Loucy (cell line): ENCODE measurements at regions not wholly inside any gene's neighbourhood (a gene's known extent, or its start where the extent isn't known, plus 50 kb on each side); places are given as distances from the start of the nearest gene placed in this dataset.
"Not testable (repeated sequence)": the region's sequence is repeated elsewhere in the genome, so short reads cannot be mapped to it uniquely, and the experiment has no call there.

Experiments
- H2AFZ ChIP-seq: fragments of 200-600 bp; sonication (generic); 2 replicates; pipeline ENCODE4 v1.6.0; 2016; ENCODE audit warnings: antibody characterized with exemption, mild to moderate bottlenecking, low read length, moderate library complexity
- H3F3A ChIP-seq: fragments of 200-600 bp; 2 replicates; pipeline ENCODE4 v1.6.0; 2016; ENCODE audit warnings: antibody characterized with exemption, low read depth, mild to moderate bottlenecking
- H3K27me3 ChIP-seq: fragments of 200-600 bp; sonication (generic); 2 replicates; pipeline ENCODE4 v1.6.1; 2014; ENCODE audit warnings: low read length, mild to moderate bottlenecking; ENCODE audit not compliant: insufficient read depth, poor library complexity, severe bottlenecking
- H3K36me3 ChIP-seq: fragments of 200-600 bp; sonication (generic); 2 replicates; pipeline ENCODE4 v1.6.1; 2016; ENCODE audit warnings: low read length; ENCODE audit not compliant: insufficient read depth
- H3K4me1 ChIP-seq: fragments of 200-600 bp; sonication (generic); 2 replicates; pipeline ENCODE4 v1.5.1; 2014; ENCODE audit warnings: low read length, mild to moderate bottlenecking; ENCODE audit not compliant: insufficient read depth, poor library complexity, severe bottlenecking
- H3K4me2 ChIP-seq: fragments of 200-600 bp; sonication (generic); 2 replicates; pipeline ENCODE4 v1.6.0; 2014; ENCODE audit warnings: antibody characterized with exemption, low read length, low read depth, mild to moderate bottlenecking; ENCODE audit not compliant: poor library complexity, severe bottlenecking
- H3K4me3 ChIP-seq: fragments of 200-600 bp; sonication (generic); 2 replicates; pipeline ENCODE4 v1.5.1; 2014; ENCODE audit warnings: low read length, mild to moderate bottlenecking, mixed read lengths; ENCODE audit not compliant: poor library complexity, severe bottlenecking
- H3K79me2 ChIP-seq: fragments of 200-600 bp; sonication (generic); 2 replicates; pipeline ENCODE4 v1.6.1; 2014; ENCODE audit warnings: low read length; ENCODE audit not compliant: insufficient read depth
- H3K9ac ChIP-seq: fragments of 200-600 bp; sonication (generic); 2 replicates; pipeline ENCODE4 v1.6.0; 2014; ENCODE audit warnings: mild to moderate bottlenecking, low read depth, low read length, moderate library complexity; ENCODE audit not compliant: poor library complexity, severe bottlenecking
- H3K9me2 ChIP-seq: fragments of 200-600 bp; sonication (generic); replicated peaks from 2 replicates; pipeline ENCODE4 v1.6.1; 2016; ENCODE audit warnings: low read depth, low read length, mixed read lengths
- H3K9me3 ChIP-seq: fragments of 200-600 bp; sonication (generic); 2 replicates; pipeline ENCODE4 v1.6.1; 2014; ENCODE audit warnings: mild to moderate bottlenecking, antibody characterized with exemption, low read length, low read depth; ENCODE audit not compliant: insufficient read depth
- H4K20me1 ChIP-seq: fragments of 200-600 bp; sonication (generic); 2 replicates; pipeline ENCODE4 v1.6.0; 2014; ENCODE audit warnings: antibody characterized with exemption, low read length, mild to moderate bottlenecking; ENCODE audit not compliant: insufficient read depth, poor library complexity, severe bottlenecking
- EZH2phosphoT487 ChIP-seq: fragments of 200-600 bp; IDR thresholded peaks from 2 replicates; pipeline ENCODE4 v1.6.1; 2018; ENCODE audit warnings: antibody characterized with exemption, mild to moderate bottlenecking, moderate library complexity, borderline replicate concordance
- TF ChIP-seq, protein P1 (sequence below): fragments of 200-600 bp; sonication (generic); conservative IDR thresholded peaks from 2 replicates; pipeline ENCODE4 v1.5.1; 2014; ENCODE audit warnings: mild to moderate bottlenecking, antibody characterized with exemption, low read length

DNA sequence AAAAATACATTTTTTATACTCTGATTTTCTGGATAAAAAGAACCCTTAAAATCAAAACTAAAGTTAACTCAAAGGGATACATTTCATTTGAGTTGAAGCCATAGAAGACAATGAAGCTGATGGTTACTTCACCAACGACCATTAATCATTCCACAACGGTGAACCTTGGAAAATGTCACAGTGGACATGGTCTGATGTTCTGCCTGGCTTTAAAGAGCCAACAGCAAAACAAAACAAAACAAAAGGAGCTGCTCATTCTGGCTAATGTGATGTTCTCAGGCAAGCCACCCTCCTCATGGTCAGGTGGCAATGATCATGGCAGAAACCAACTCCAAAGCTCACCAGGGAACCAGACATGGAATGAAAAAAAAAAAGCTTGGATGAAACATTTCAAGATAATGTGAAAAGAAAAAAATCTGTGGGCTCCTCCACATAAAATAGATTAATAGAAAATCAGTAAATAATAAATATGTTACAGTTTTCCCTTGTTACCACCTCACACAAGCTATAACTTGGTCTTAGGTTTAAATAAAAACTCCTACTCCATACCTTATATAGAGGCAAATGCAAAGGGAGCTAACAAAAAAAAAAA, 90.1 kb upstream of the SERTAD2 start:
- Histone ChIP-seq H3K36me3 (no peaks in the 10 kb centered on the region), H3F3A (0 out of 2 replicates have a peak, but pooled peaks cover 11% of the 10 kb centered on the region), H3K79me2 (peaks cover 54% of the 10 kb centered on the region), H4K20me1 (no peaks in the 10 kb centered on the region), H3K9me2 (no peaks in the 10 kb centered on the region), H3K9ac (peak overlapping the region; percentile 35), H3K4me3 (peak overlapping the region; percentile 8), H3K9me3 (no peaks in the 10 kb centered on the region), H2AFZ (no peak overlapping the region), H3K27me3 (no peaks in the 10 kb centered on the region), H3K4me1 (peaks cover 44% of the 10 kb centered on the region), H3K4me2 (peak overlapping the region; percentile 63)
- TF ChIP-seq, protein P1, sequence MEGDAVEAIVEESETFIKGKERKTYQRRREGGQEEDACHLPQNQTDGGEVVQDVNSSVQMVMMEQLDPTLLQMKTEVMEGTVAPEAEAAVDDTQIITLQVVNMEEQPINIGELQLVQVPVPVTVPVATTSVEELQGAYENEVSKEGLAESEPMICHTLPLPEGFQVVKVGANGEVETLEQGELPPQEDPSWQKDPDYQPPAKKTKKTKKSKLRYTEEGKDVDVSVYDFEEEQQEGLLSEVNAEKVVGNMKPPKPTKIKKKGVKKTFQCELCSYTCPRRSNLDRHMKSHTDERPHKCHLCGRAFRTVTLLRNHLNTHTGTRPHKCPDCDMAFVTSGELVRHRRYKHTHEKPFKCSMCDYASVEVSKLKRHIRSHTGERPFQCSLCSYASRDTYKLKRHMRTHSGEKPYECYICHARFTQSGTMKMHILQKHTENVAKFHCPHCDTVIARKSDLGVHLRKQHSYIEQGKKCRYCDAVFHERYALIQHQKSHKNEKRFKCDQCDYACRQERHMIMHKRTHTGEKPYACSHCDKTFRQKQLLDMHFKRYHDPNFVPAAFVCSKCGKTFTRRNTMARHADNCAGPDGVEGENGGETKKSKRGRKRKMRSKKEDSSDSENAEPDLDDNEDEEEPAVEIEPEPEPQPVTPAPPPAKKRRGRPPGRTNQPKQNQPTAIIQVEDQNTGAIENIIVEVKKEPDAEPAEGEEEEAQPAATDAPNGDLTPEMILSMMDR = no peak
- no peak for TF ChIP-seq EZH2phosphoT487

DNA sequence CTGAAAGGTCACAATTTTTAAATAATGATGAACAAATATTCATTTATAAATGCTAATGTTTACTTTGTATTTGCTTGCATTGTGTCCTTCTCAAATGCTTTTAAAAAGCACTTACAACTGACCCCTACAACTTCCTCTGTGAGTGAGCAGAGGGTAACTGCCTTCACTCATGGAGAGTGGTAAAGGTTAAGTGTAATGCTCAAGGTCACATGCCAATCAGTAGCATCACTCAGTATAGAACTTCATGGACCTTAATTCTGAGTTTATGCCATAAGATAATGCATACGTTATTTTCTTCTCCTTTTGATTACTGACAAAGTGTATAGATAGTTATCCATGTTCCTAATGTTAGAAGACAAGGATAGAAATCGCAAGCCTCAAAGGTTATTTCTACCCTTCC, 91.8 kb upstream of the SERTAD2 start:
- peaks cover 69% of the 10 kb centered on the region for H3K79me2 ChIP-seq
- H3F3A ChIP-seq = peaks cover 17% of the 10 kb centered on the region; the same call in 1 of the 2 replicates
- no peak for TF ChIP-seq EZH2phosphoT487
- TF ChIP-seq, protein P1 = no peak
- no peaks in the 10 kb centered on the region for H3K27me3 ChIP-seq
- no peak overlapping the region for H2AFZ ChIP-seq
- H3K4me2 ChIP-seq = peak overlapping the region; percentile 63
- no peaks in the 10 kb centered on the region for H4K20me1 ChIP-seq
- no peaks in the 10 kb centered on the region for H3K9me3 ChIP-seq
- peak overlapping the region; percentile 23 for H3K9ac ChIP-seq
- no peaks in the 10 kb centered on the region for H3K9me2 ChIP-seq
- H3K4me3 ChIP-seq = peak overlapping the region; percentile 25
- H3K36me3 ChIP-seq = no peaks in the 10 kb centered on the region
- H3K4me1 ChIP-seq = peaks cover 55% of the 10 kb centered on the region

DNA sequence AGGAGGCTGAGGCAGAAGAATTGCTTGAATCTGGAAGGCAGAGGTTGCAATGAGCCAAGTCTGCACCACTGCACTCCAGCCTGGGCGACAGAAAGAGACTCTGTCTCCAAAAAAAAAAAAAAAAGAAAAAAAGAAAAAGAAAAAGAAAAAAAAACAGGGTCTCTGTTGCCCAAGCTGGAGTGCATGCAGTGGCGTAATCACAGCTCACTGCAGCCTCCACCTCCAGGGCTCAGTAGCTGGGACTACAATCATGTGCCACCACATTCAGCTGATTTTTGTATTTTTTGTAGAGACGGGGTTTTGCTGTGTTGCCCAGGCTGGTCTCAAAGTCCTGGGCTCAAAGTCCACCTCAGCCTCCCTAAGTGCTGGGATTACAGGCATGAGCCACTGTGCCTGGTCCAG, 94.0 kb upstream of the SERTAD2 start:
- not testable (repeated sequence) for H4K20me1 ChIP-seq, H3K36me3 ChIP-seq, H3K9ac ChIP-seq, H2AFZ ChIP-seq, H3K27me3 ChIP-seq, H3K9me2 ChIP-seq, H3K9me3 ChIP-seq, H3K4me3 ChIP-seq
- Histone ChIP-seq H3K4me1 (peaks cover 59% of the 10 kb centered on the region), H3F3A (peaks cover 17% of the 10 kb centered on the region; the same call in 1 of the 2 replicates), H3K4me2 (peak overlapping the region; percentile 63), H3K79me2 (peaks cover 60% of the 10 kb centered on the region)

DNA sequence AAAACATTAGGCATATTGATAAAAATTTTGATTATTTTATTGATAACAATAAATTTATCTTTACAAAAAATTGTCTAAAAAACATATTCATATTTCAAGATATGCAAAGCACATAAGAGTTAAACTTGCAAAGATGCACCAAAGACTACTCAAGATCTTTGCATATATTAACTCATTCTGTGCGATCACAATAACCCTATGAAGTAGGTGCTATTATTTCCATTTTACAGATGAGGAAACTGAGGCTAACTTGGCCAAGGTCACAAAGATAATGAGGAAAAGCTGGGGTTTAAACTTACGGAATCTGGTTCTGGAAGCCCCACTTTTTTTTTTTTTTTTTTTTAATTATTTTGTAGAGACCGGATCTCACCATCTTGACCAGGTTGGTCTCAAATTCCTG, 94.4 kb upstream of the SERTAD2 start:
- Histone ChIP-seq H3K27me3 (no peaks in the 10 kb centered on the region), H3K4me3 (peak overlapping the region; percentile 94), H4K20me1 (no peaks in the 10 kb centered on the region), H3K79me2 (peaks cover 57% of the 10 kb centered on the region), H3K4me2 (peak overlapping the region; percentile 92), H3F3A (peaks cover 17% of the 10 kb centered on the region; the same call in 1 of the 2 replicates), H2AFZ (no peak overlapping the region), H3K9me2 (no peaks in the 10 kb centered on the region), H3K9ac (peak overlapping the region; percentile 92), H3K36me3 (no peaks in the 10 kb centered on the region), H3K9me3 (no peaks in the 10 kb centered on the region), H3K4me1 (peaks cover 55% of the 10 kb centered on the region)
- no peak for TF ChIP-seq EZH2phosphoT487
- TF ChIP-seq, protein P1 = no peak
